ENCODE measurements at regions not wholly inside any gene's neighbourhood (a gene's known extent, or its start where the extent isn't known, plus 50 kb on each side); places are given as distances from the start of the nearest gene placed in this dataset.

GRCh38 chr6:6728169-6728941 is 139.8 kb downstream of the LY86 start:
- Histone ChIP-seq H3K9me3 (ENCODE audit: insufficient read depth, low read depth, low read length) (no peaks in the 10 kb centered on the region), H3K4me3 (ENCODE audit: low read length) (no peak overlapping the region), H3K36me3 (ENCODE audit: insufficient read depth, low read depth, low read length) (no peaks in the 10 kb centered on the region), H3K27me3 (ENCODE audit: insufficient read depth, low read length) (peaks cover 26% of the 10 kb centered on the region; the same call in 1 of the 2 replicates), H3K4me1 (ENCODE audit: insufficient read depth, low read length) (peaks cover 26% of the 10 kb centered on the region), H3K9ac (ENCODE audit: low read depth, low read length) (no peak overlapping the region), H3K27ac (ENCODE audit: low read length) (no peak overlapping the region)

GRCh38 chr6:6729971-6730370 is 141.5 kb downstream of the LY86 start:
- Histone ChIP-seq H3K27me3 (ENCODE audit: insufficient read depth, low read length) (peaks cover 19% of the 10 kb centered on the region; the same call in 1 of the 2 replicates), H3K9ac (ENCODE audit: low read depth, low read length) (no peak overlapping the region), H3K4me1 (ENCODE audit: insufficient read depth, low read length) (peaks cover 17% of the 10 kb centered on the region), H3K36me3 (ENCODE audit: insufficient read depth, low read depth, low read length) (no peaks in the 10 kb centered on the region), H3K9me3 (ENCODE audit: insufficient read depth, low read depth, low read length) (no peaks in the 10 kb centered on the region), H3K27ac (ENCODE audit: low read length) (no peak overlapping the region), H3K4me3 (ENCODE audit: low read length) (no peak overlapping the region)

- Histone ChIP-seq H3K27me3 (ENCODE audit: insufficient read depth, low read length) (peaks cover 10% of the 10 kb centered on the region; the same call in 1 of the 2 replicates), H3K27ac (ENCODE audit: low read length) (no peak overlapping the region), H3K36me3 (ENCODE audit: insufficient read depth, low read depth, low read length) (no peaks in the 10 kb centered on the region), H3K9ac (ENCODE audit: low read depth, low read length) (no peak overlapping the region), H3K4me3 (ENCODE audit: low read length) (no peak overlapping the region), H3K4me1 (ENCODE audit: insufficient read depth, low read length) (peaks cover 9% of the 10 kb centered on the region), H3K9me3 (ENCODE audit: insufficient read depth, low read depth, low read length) (no peaks in the 10 kb centered on the region)
Measured at GRCh38 chr6:6730831-6731230, 142.3 kb downstream of the LY86 start.

GRCh38 chr6:6734479-6735465 is 146.3 kb downstream of the LY86 start:
- no peak overlapping the region for H3K4me3 ChIP-seq (ENCODE audit: low read length)
- peaks cover 3% of the 10 kb centered on the region; the same call in 1 of the 2 replicates for H3K4me1 ChIP-seq (ENCODE audit: insufficient read depth, low read length)
- H3K36me3 ChIP-seq (ENCODE audit: insufficient read depth, low read depth, low read length) = no peaks in the 10 kb centered on the region
- H3K27ac ChIP-seq (ENCODE audit: low read length) = no peak overlapping the region
- H3K27me3 ChIP-seq (ENCODE audit: insufficient read depth, low read length) = no peaks in the 10 kb centered on the region
- H3K9ac ChIP-seq (ENCODE audit: low read depth, low read length) = no peak overlapping the region
- no peaks in the 10 kb centered on the region for H3K9me3 ChIP-seq (ENCODE audit: insufficient read depth, low read depth, low read length)

GRCh38 chr6:6736791-6737654 is 148.5 kb downstream of the LY86 start:
- H3K4me3 ChIP-seq (ENCODE audit: low read length) = no peak overlapping the region; the same call in 1 of the 2 replicates
- H3K9me3 ChIP-seq (ENCODE audit: insufficient read depth, low read depth, low read length) = no peaks in the 10 kb centered on the region
- no peaks in the 10 kb centered on the region for H3K36me3 ChIP-seq (ENCODE audit: insufficient read depth, low read depth, low read length)
- H3K27ac ChIP-seq (ENCODE audit: low read length) = no peak overlapping the region
- peaks cover 3% of the 10 kb centered on the region; the same call in 1 of the 2 replicates for H3K4me1 ChIP-seq (ENCODE audit: insufficient read depth, low read length)
- H3K27me3 ChIP-seq (ENCODE audit: insufficient read depth, low read length) = no peaks in the 10 kb centered on the region
- H3K9ac ChIP-seq (ENCODE audit: low read depth, low read length) = no peak overlapping the region

- Histone ChIP-seq H3K27ac (ENCODE audit: low read length) (no peak overlapping the region), H3K9ac (ENCODE audit: low read depth, low read length) (no peak overlapping the region), H3K4me1 (ENCODE audit: insufficient read depth, low read length) (peaks cover 3% of the 10 kb centered on the region; the same call in 1 of the 2 replicates), H3K9me3 (ENCODE audit: insufficient read depth, low read depth, low read length) (no peaks in the 10 kb centered on the region), H3K27me3 (ENCODE audit: insufficient read depth, low read length) (no peaks in the 10 kb centered on the region), H3K4me3 (ENCODE audit: low read length) (no peak overlapping the region), H3K36me3 (ENCODE audit: insufficient read depth, low read depth, low read length) (no peaks in the 10 kb centered on the region)
Measured at GRCh38 chr6:6737671-6738070, 149.2 kb downstream of the LY86 start.

- Histone ChIP-seq H3K9me3 (ENCODE audit: insufficient read depth, low read depth, low read length) (no peaks in the 10 kb centered on the region), H3K27ac (ENCODE audit: low read length) (no peak overlapping the region), H3K4me1 (ENCODE audit: insufficient read depth, low read length) (peaks cover 8% of the 10 kb centered on the region; the same call in 1 of the 2 replicates), H3K9ac (ENCODE audit: low read depth, low read length) (no peak overlapping the region), H3K4me3 (ENCODE audit: low read length) (no peak overlapping the region), H3K36me3 (ENCODE audit: insufficient read depth, low read depth, low read length) (no peaks in the 10 kb centered on the region), H3K27me3 (ENCODE audit: insufficient read depth, low read length) (no peaks in the 10 kb centered on the region)
Measured at GRCh38 chr6:6738108-6738507, 149.6 kb downstream of the LY86 start.

GRCh38 chr6:6738922-6739716 is 150.6 kb downstream of the LY86 start:
- H3K9ac ChIP-seq (ENCODE audit: low read depth, low read length) = no peak overlapping the region
- H3K36me3 ChIP-seq (ENCODE audit: insufficient read depth, low read depth, low read length) = no peaks in the 10 kb centered on the region
- H3K9me3 ChIP-seq (ENCODE audit: insufficient read depth, low read depth, low read length) = no peaks in the 10 kb centered on the region
- H3K27ac ChIP-seq (ENCODE audit: low read length) = no peak overlapping the region
- H3K4me1 ChIP-seq (ENCODE audit: insufficient read depth, low read length) = peaks cover 9% of the 10 kb centered on the region; the same call in 1 of the 2 replicates
- no peaks in the 10 kb centered on the region for H3K27me3 ChIP-seq (ENCODE audit: insufficient read depth, low read length)
- no peak overlapping the region for H3K4me3 ChIP-seq (ENCODE audit: low read length)

GRCh38 chr6:6740595-6740994 is 152.1 kb downstream of the LY86 start:
- H3K36me3 ChIP-seq (ENCODE audit: insufficient read depth, low read depth, low read length) = no peaks in the 10 kb centered on the region
- no peak overlapping the region for H3K9ac ChIP-seq (ENCODE audit: low read depth, low read length)
- no peak overlapping the region for H3K4me3 ChIP-seq (ENCODE audit: low read length)
- no peaks in the 10 kb centered on the region for H3K27me3 ChIP-seq (ENCODE audit: insufficient read depth, low read length)
- no peak overlapping the region for H3K27ac ChIP-seq (ENCODE audit: low read length)
- H3K9me3 ChIP-seq (ENCODE audit: insufficient read depth, low read depth, low read length) = no peaks in the 10 kb centered on the region
- H3K4me1 ChIP-seq (ENCODE audit: insufficient read depth, low read length) = peaks cover 9% of the 10 kb centered on the region; the same call in 1 of the 2 replicates

GRCh38 chr6:6741264-6741663 is 152.7 kb downstream of the LY86 start:
- H3K36me3 ChIP-seq (ENCODE audit: insufficient read depth, low read depth, low read length) = no peaks in the 10 kb centered on the region
- peaks cover 9% of the 10 kb centered on the region; the same call in 1 of the 2 replicates for H3K4me1 ChIP-seq (ENCODE audit: insufficient read depth, low read length)
- H3K9me3 ChIP-seq (ENCODE audit: insufficient read depth, low read depth, low read length) = no peaks in the 10 kb centered on the region
- no peak overlapping the region for H3K4me3 ChIP-seq (ENCODE audit: low read length)
- H3K9ac ChIP-seq (ENCODE audit: low read depth, low read length) = no peak overlapping the region
- no peak overlapping the region for H3K27ac ChIP-seq (ENCODE audit: low read length)
- no peaks in the 10 kb centered on the region for H3K27me3 ChIP-seq (ENCODE audit: insufficient read depth, low read length)
